Neural cell (in vitro differentiated cells): ENCODE measurements at regions not wholly inside any gene's neighbourhood (a gene's known extent, or its start where the extent isn't known, plus 50 kb on each side); places are given as distances from the start of the nearest gene placed in this dataset.

ENCODE experiments used
- H2AFZ ChIP-seq: fragments of 200-600, 300-800 bp; sonication (generic), shearing (Covaris generic); 2 replicates; pipeline ENCODE4 v1.6.0; 2014; ENCODE audit warnings: low read depth, mild to moderate bottlenecking, antibody characterized with exemption, low read length, moderate library complexity
- H3F3A ChIP-seq: fragments of 200-600 bp; shearing (Covaris generic); 2 replicates; pipeline ENCODE4 v1.6.1; 2016; ENCODE audit warnings: mild to moderate bottlenecking, moderate library complexity, mixed read lengths, antibody characterized with exemption, low read length; ENCODE audit not compliant: insufficient read depth, poor library complexity, severe bottlenecking
- H3K27ac ChIP-seq: fragments of 200-600, 300-800 bp; sonication (generic), shearing (Covaris generic); 2 replicates; pipeline ENCODE4 v1.5.1; 2014; ENCODE audit warnings: mild to moderate bottlenecking, low read length, moderate library complexity
- H3K27me3 ChIP-seq: fragments of 300-800, 200-600 bp; sonication (generic), shearing (Covaris generic); 2 replicates; pipeline ENCODE4 v1.6.0; 2014; ENCODE audit warnings: mild to moderate bottlenecking, low read depth, low read length, moderate library complexity; ENCODE audit not compliant: insufficient read depth
- H3K36me3 ChIP-seq: fragments of 300-800, 200-600 bp; sonication (generic), shearing (Covaris generic); 2 replicates; pipeline ENCODE4 v1.5.1; 2014; ENCODE audit warnings: mild to moderate bottlenecking, antibody characterized with exemption, low read length, moderate library complexity; ENCODE audit not compliant: insufficient read depth
- H3K4me2 ChIP-seq: fragments of 300-800, 200-600 bp; sonication (generic), shearing (Covaris generic); 2 replicates; pipeline ENCODE4 v1.6.0; 2014; ENCODE audit warnings: mild to moderate bottlenecking, low read length
- H3K4me3 ChIP-seq: fragments of 300-800, 200-600 bp; sonication (generic), shearing (Covaris generic); 2 replicates; pipeline ENCODE4 v1.5.1; 2014; ENCODE audit warnings: mild to moderate bottlenecking, low read length, moderate library complexity
- H3K79me2 ChIP-seq: fragments of 200-600 bp; shearing (Covaris generic); replicated peaks from 2 replicates; pipeline ENCODE4 v1.6.0; 2014; ENCODE audit warnings: mild to moderate bottlenecking, low read length, moderate library complexity; ENCODE audit not compliant: insufficient read depth
- H3K9ac ChIP-seq: fragments of 300-800, 200-600 bp; sonication (generic), shearing (Covaris generic); 2 replicates; pipeline ENCODE4 v1.6.1; 2016; ENCODE audit warnings: mild to moderate bottlenecking, low read length, mixed read lengths
- H3K9me2 ChIP-seq: fragments of 200-600 bp; shearing (Covaris generic); 2 replicates; pipeline ENCODE4 v1.6.1; 2016; ENCODE audit warnings: mild to moderate bottlenecking, low read length, mixed read lengths; ENCODE audit not compliant: insufficient read depth
- H3K9me3 ChIP-seq: fragments of 200-600, 300-800 bp; sonication (generic), shearing (Covaris generic); 2 replicates; pipeline ENCODE4 v1.6.1; 2016; ENCODE audit warnings: mild to moderate bottlenecking, mixed run types, low read length, moderate library complexity, mixed read lengths
- H4K20me1 ChIP-seq: fragments of 200-600 bp; shearing (Covaris generic); 2 replicates; pipeline ENCODE4 v1.6.1; 2016; ENCODE audit warnings: mild to moderate bottlenecking, mixed run types; ENCODE audit not compliant: insufficient read depth
- EZH2 ChIP-seq: fragments of 200-600, 300-800 bp; shearing (Covaris generic), sonication (generic); IDR thresholded peaks from 2 replicates; pipeline ENCODE4 v1.6.1; 2014; ENCODE audit warnings: antibody characterized with exemption, low read length, borderline replicate concordance, mild to moderate bottlenecking; ENCODE audit not compliant: insufficient read depth, poor library complexity, severe bottlenecking
- MXI1 ChIP-seq: fragments of 450-650 bp; conservative IDR thresholded peaks from 2 replicates; pipeline ENCODE4 v1.6.1; 2014; ENCODE audit warnings: antibody characterized with exemption, mild to moderate bottlenecking; ENCODE audit not compliant: poor library complexity, severe bottlenecking
- POLR2AphosphoS5 ChIP-seq: IDR thresholded peaks from 2 replicates; pipeline ENCODE4 v1.6.1; 2012
- RAD21 ChIP-seq: fragments of 450-650 bp; conservative IDR thresholded peaks from 2 replicates; pipeline ENCODE4 v1.6.1; 2014; ENCODE audit warnings: antibody characterized with exemption, mild to moderate bottlenecking, moderate library complexity
- SMC3 ChIP-seq: fragments of 450-650 bp; conservative IDR thresholded peaks from 2 replicates; pipeline ENCODE4 v1.6.1; 2014; ENCODE audit warnings: antibody characterized with exemption, mild to moderate bottlenecking, moderate library complexity; ENCODE audit not compliant: poor library complexity
- TAF1 ChIP-seq: IDR thresholded peaks from 2 replicates; pipeline ENCODE4 v1.6.1; 2012; ENCODE audit warnings: low read depth
- TF ChIP-seq, protein P1 (sequence below): IDR thresholded peaks from 2 replicates; pipeline ENCODE4 v1.6.1; 2012; ENCODE audit warnings: borderline replicate concordance
- TF ChIP-seq, protein P2 (sequence below): fragments of 450-650 bp; IDR thresholded peaks from 2 replicates; pipeline ENCODE4 v1.5.1; 2014; ENCODE audit warnings: antibody characterized with exemption, mild to moderate bottlenecking, moderate library complexity; ENCODE audit not compliant: poor library complexity, severe bottlenecking

- no peaks in the 10 kb centered on the region for H3K9me3 ChIP-seq
- H3K79me2 ChIP-seq = no peaks in the 10 kb centered on the region
- no peak overlapping the region for H3K4me3 ChIP-seq
- H2AFZ ChIP-seq = no peak overlapping the region
- TF ChIP-seq MXI1 (no peak), EZH2 (no peak), SMC3 (no peak), TAF1 (no peak), POLR2AphosphoS5 (no peak)
- TF ChIP-seq, protein P1, sequence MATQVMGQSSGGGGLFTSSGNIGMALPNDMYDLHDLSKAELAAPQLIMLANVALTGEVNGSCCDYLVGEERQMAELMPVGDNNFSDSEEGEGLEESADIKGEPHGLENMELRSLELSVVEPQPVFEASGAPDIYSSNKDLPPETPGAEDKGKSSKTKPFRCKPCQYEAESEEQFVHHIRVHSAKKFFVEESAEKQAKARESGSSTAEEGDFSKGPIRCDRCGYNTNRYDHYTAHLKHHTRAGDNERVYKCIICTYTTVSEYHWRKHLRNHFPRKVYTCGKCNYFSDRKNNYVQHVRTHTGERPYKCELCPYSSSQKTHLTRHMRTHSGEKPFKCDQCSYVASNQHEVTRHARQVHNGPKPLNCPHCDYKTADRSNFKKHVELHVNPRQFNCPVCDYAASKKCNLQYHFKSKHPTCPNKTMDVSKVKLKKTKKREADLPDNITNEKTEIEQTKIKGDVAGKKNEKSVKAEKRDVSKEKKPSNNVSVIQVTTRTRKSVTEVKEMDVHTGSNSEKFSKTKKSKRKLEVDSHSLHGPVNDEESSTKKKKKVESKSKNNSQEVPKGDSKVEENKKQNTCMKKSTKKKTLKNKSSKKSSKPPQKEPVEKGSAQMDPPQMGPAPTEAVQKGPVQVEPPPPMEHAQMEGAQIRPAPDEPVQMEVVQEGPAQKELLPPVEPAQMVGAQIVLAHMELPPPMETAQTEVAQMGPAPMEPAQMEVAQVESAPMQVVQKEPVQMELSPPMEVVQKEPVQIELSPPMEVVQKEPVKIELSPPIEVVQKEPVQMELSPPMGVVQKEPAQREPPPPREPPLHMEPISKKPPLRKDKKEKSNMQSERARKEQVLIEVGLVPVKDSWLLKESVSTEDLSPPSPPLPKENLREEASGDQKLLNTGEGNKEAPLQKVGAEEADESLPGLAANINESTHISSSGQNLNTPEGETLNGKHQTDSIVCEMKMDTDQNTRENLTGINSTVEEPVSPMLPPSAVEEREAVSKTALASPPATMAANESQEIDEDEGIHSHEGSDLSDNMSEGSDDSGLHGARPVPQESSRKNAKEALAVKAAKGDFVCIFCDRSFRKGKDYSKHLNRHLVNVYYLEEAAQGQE = no peak
- no peaks in the 10 kb centered on the region for H3K27me3 ChIP-seq
- no peaks in the 10 kb centered on the region for H3F3A ChIP-seq
- H3K27ac ChIP-seq = no peak overlapping the region
- no peak overlapping the region for H3K9ac ChIP-seq
- no peak overlapping the region for H3K4me2 ChIP-seq
- H4K20me1 ChIP-seq = no peaks in the 10 kb centered on the region
- H3K9me2 ChIP-seq = no peaks in the 10 kb centered on the region
- H3K36me3 ChIP-seq = no peaks in the 10 kb centered on the region
These were observed 205.4 kb upstream of the FMN2 start for GRCh38 chr1:239886266-239886665.

- Histone ChIP-seq H3K36me3 (no peaks in the 10 kb centered on the region), H3K27me3 (no peaks in the 10 kb centered on the region), H3K27ac (no peak overlapping the region), H3K9ac (no peak overlapping the region), H3K4me3 (no peak overlapping the region), H3K4me2 (no peak overlapping the region), H2AFZ (no peak overlapping the region), H3K9me2 (no peaks in the 10 kb centered on the region), H3F3A (no peaks in the 10 kb centered on the region), H4K20me1 (no peaks in the 10 kb centered on the region), H3K9me3 (no peaks in the 10 kb centered on the region), H3K79me2 (no peaks in the 10 kb centered on the region)
- TF ChIP-seq SMC3 = no peak
- TF ChIP-seq RAD21 = no peak
- TF ChIP-seq POLR2AphosphoS5 = no peak
- no peak for TF ChIP-seq MXI1
- TF ChIP-seq, protein P1 = no peak
- TF ChIP-seq, protein P2, sequence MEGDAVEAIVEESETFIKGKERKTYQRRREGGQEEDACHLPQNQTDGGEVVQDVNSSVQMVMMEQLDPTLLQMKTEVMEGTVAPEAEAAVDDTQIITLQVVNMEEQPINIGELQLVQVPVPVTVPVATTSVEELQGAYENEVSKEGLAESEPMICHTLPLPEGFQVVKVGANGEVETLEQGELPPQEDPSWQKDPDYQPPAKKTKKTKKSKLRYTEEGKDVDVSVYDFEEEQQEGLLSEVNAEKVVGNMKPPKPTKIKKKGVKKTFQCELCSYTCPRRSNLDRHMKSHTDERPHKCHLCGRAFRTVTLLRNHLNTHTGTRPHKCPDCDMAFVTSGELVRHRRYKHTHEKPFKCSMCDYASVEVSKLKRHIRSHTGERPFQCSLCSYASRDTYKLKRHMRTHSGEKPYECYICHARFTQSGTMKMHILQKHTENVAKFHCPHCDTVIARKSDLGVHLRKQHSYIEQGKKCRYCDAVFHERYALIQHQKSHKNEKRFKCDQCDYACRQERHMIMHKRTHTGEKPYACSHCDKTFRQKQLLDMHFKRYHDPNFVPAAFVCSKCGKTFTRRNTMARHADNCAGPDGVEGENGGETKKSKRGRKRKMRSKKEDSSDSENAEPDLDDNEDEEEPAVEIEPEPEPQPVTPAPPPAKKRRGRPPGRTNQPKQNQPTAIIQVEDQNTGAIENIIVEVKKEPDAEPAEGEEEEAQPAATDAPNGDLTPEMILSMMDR = no peak
These were observed 203.0 kb upstream of the FMN2 start for GRCh38 chr1:239888639-239889038.
